Testis (tissue), 2 donors: ENCODE measurements at regions not wholly inside any gene's neighbourhood (a gene's known extent, or its start where the extent isn't known, plus 50 kb on each side); places are given as distances from the start of the nearest gene placed in this dataset.
"Not testable (repeated sequence)": the region's sequence is repeated elsewhere in the genome, so short reads cannot be mapped to it uniquely, and the experiment has no call there.

Experiments
- POLR2A ChIP-seq: fragments of 450-650 bp; IDR thresholded peaks from one replicate; pipeline ENCODE4 v1.6.1; 2017; ENCODE audit warnings: antibody characterized with exemption, mild to moderate bottlenecking, moderate library complexity
- TF ChIP-seq, protein P1 (sequence below), 3 experiments: fragments of 450-650 bp in 2 of 3; fragments of 200-600 bp in 1 of 3; sonication (generic) in 1 of 3; IDR thresholded peaks; one replicate each; pipeline ENCODE4 v1.5.1; 2016 to 2019; ENCODE audit warnings: antibody characterized with exemption in 3 of 3, mild to moderate bottlenecking in 2 of 3, moderate library complexity in 1 of 3

DNA sequence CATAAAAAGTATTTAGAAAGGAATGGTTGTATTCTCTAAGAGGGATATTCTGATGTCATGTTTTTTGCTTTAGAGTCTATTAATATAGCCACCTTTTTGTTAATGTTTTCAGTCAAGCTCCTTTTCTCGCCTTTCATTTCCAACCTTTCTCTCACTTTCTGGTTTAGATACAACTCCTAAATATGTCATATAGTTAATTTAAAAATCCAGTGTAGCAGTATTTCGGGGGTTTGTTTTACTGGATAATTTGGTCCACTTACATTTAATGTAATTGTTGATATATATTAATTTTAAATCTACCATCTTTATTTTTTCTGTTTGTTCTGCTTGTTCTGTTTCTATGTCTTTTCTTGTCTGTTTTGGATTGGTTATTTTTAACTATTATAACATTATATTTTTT is 121.1 kb downstream of the FAM72C start:
- TF ChIP-seq, protein P1, sequence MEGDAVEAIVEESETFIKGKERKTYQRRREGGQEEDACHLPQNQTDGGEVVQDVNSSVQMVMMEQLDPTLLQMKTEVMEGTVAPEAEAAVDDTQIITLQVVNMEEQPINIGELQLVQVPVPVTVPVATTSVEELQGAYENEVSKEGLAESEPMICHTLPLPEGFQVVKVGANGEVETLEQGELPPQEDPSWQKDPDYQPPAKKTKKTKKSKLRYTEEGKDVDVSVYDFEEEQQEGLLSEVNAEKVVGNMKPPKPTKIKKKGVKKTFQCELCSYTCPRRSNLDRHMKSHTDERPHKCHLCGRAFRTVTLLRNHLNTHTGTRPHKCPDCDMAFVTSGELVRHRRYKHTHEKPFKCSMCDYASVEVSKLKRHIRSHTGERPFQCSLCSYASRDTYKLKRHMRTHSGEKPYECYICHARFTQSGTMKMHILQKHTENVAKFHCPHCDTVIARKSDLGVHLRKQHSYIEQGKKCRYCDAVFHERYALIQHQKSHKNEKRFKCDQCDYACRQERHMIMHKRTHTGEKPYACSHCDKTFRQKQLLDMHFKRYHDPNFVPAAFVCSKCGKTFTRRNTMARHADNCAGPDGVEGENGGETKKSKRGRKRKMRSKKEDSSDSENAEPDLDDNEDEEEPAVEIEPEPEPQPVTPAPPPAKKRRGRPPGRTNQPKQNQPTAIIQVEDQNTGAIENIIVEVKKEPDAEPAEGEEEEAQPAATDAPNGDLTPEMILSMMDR (IDR thresholded peaks at IDR 0.05): not testable (repeated sequence)
- not testable (repeated sequence) for TF ChIP-seq POLR2A
